Brain microvascular endothelial cell (primary cell): ENCODE measurements at regions not wholly inside any gene's neighbourhood (a gene's known extent, or its start where the extent isn't known, plus 50 kb on each side); places are given as distances from the start of the nearest gene placed in this dataset.
A peak's percentile ranks its signal among the peaks of the same experiment; 100 is the strongest.

ENCODE experiments used
- DNase-seq: peaks from one replicate; pipeline ENCODE4 v3.0.0-alpha.2; 2020
- H3K27ac ChIP-seq: fragments of 250-450 bp; sonication (Bioruptor Pico); 2 replicates; pipeline ENCODE4 v1.5.1; 2020; ENCODE audit warnings: mild to moderate bottlenecking, moderate library complexity
- H3K27me3 ChIP-seq: fragments of 250-450 bp; sonication (Bioruptor Pico); replicated peaks from 2 replicates; pipeline ENCODE4 v1.5.1; 2020; ENCODE audit warnings: mild to moderate bottlenecking
- H3K36me3 ChIP-seq: fragments of 250-450 bp; sonication (Bioruptor Pico); replicated peaks from 2 replicates; pipeline ENCODE4 v1.5.1; 2020; ENCODE audit warnings: mild to moderate bottlenecking
- H3K4me3 ChIP-seq: 2 replicates; pipeline ENCODE4 v1.5.1; 2011; ENCODE audit warnings: low read depth, mild to moderate bottlenecking, control low read depth, low read length, moderate library complexity
- in situ Hi-C: cut with HindIII; loops from 2 replicates; pipeline ENCODE4 v1.10.0; 2017; ENCODE audit warnings: low sequenced_read_pairs, low pct_ligation_motif_present
- TF ChIP-seq, protein P1 (sequence below): IDR thresholded peaks from 2 replicates; pipeline ENCODE4 v1.5.1; 2011; ENCODE audit warnings: low read depth, mild to moderate bottlenecking, moderate library complexity, low read length, control low read depth, inconsistent platforms; ENCODE audit errors: missing control alignments

DNA sequence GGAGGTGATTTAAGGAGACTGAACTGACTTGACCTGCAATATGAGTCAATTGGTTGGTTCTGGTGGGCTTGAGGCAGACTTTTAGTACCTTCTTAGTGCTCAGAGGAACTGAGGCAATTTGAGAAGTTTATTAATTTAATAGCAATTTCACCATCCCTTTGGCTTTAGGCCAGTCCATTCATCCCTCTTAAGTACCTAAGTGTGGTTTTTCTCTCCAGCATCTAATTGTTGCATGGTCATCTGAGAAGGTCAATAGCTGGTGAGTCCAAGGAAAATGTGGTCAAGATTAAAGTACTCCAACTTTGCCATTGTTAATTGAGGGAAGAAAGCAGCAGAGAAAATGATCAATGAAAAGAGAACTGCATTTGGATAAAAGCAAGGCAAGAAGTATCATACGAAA is 115.4 kb upstream of the DYRK2 start:
- Histone ChIP-seq H3K27me3 (no peaks in the 10 kb centered on the region), H3K36me3 (no peaks in the 10 kb centered on the region), H3K4me3 (no peak overlapping the region), H3K27ac (no peak overlapping the region)
- in situ Hi-C loops = no loop called here
- TF ChIP-seq, protein P1, sequence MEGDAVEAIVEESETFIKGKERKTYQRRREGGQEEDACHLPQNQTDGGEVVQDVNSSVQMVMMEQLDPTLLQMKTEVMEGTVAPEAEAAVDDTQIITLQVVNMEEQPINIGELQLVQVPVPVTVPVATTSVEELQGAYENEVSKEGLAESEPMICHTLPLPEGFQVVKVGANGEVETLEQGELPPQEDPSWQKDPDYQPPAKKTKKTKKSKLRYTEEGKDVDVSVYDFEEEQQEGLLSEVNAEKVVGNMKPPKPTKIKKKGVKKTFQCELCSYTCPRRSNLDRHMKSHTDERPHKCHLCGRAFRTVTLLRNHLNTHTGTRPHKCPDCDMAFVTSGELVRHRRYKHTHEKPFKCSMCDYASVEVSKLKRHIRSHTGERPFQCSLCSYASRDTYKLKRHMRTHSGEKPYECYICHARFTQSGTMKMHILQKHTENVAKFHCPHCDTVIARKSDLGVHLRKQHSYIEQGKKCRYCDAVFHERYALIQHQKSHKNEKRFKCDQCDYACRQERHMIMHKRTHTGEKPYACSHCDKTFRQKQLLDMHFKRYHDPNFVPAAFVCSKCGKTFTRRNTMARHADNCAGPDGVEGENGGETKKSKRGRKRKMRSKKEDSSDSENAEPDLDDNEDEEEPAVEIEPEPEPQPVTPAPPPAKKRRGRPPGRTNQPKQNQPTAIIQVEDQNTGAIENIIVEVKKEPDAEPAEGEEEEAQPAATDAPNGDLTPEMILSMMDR = no peak
- DNase-seq = no peak

DNA sequence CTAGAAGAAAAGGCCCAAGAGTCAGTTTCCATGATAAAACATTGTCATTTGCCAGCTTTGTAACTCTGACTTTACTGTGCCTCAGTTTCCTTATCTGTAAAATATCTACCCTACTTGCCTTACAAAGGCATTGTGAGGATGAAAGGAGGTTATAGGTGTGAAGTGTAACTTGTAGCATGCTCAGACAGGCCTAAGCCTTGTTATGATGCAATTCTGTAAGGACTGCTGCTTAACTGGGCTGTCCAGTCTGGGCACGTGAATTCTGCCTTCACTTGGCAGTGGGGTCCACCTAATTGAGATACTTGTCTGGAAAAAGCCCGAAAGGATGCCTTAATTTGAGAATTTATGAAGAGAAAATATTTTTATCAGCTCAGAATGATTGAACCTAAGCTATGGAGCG is 114.5 kb upstream of the DYRK2 start:
- H3K36me3 ChIP-seq = no peaks in the 10 kb centered on the region
- H3K27me3 ChIP-seq = no peaks in the 10 kb centered on the region
- H3K4me3 ChIP-seq = no peak overlapping the region
- DNase-seq = no peak
- in situ Hi-C loops = no loop called here
- H3K27ac ChIP-seq = peak overlapping the region; percentile 26
- TF ChIP-seq, protein P1 = no peak

DNA sequence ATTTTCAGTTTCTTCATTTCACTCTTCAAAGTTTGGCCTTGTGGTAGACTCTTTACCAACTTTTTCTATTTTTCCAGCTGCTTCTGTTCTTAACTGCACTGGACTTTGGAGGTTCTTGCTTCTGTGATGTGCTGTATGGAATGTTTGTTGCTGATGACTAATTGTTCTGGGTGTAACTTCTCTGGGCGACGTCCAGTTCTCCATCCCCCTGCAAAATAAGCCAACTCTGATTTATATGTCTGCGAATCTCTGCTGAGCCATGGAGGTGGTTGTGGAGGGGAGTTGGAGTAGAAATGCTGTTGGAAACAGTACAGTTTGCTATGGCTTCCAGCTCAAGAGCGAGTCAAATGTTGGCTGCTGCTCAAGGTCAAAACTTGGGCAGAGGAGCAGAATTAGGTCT is 113.9 kb upstream of the DYRK2 start:
- peak; percentile 88 for DNase-seq
- in situ Hi-C loops = no loop called here
- H3K36me3 ChIP-seq = no peaks in the 10 kb centered on the region
- H3K27ac ChIP-seq = peak overlapping the region; percentile 26
- no peak overlapping the region for H3K4me3 ChIP-seq
- TF ChIP-seq, protein P1 = no peak
- no peaks in the 10 kb centered on the region for H3K27me3 ChIP-seq

DNA sequence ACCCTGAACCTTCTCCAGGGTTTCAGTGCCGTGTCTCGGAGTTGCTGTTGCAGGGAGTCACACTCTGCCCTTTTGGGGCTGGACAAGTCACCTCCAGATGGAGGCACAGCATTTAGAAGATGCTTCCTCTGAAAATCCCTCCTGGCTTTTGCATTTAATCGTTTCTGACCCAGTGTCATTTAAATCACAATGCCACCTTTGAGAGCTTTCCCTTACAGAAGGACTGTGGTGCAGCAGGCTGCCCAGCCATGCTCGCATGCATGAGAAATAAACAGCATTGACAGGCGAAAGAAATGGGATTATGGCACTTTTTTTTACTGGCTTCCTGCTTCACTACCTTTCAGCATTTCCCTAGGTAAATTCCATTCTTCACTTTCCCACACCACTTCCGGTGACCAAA is 113.4 kb upstream of the DYRK2 start:
- in situ Hi-C loops = no loop called here
- no peak overlapping the region for H3K27ac ChIP-seq
- no peak overlapping the region for H3K4me3 ChIP-seq
- no peak for DNase-seq
- no peaks in the 10 kb centered on the region for H3K36me3 ChIP-seq
- TF ChIP-seq, protein P1 = no peak
- no peaks in the 10 kb centered on the region for H3K27me3 ChIP-seq

DNA sequence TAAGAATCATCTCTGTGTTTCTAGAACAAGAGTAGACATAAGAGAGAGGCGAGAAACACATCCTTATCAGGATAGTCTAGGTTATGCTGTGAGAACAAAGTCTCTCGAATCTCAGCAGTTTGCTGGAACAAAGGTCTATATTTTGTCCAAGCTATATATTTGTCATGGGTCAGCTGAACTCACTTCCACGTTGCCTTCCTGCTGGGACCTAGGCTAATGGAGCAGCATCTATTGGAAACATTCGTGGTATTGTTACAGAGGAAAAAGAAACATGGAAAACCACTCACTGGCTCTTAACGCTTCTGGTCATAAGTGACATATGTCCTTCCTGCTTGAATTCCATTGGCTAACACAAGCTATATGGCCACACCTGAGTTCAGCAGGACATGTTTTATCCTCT is 112.6 kb upstream of the DYRK2 start:
- TF ChIP-seq, protein P1 = no peak
- H3K4me3 ChIP-seq = no peak overlapping the region
- no peaks in the 10 kb centered on the region for H3K27me3 ChIP-seq
- H3K36me3 ChIP-seq = no peaks in the 10 kb centered on the region
- no peak overlapping the region for H3K27ac ChIP-seq
- in situ Hi-C loops = no loop called here
- no peak for DNase-seq

DNA sequence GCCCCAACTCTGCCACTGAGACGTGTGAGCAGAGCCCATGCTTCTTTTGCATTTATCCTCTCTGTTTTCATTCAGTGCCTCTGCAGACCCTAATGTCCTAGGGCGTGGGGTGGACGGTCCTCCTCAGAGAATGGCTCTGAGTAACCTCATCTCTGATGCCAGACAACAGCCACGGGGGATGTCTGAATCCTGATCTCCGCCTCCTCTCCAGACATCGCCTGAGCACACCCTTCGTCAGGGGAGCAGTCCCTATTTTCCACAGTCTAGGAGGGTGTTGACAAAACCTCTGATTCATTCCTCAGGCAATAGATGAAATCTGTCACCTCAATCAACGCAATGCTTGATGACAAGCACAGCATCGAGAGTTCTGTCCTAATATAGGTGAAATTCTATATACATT is 109.2 kb upstream of the DYRK2 start:
- H3K27ac ChIP-seq = no peak overlapping the region
- TF ChIP-seq, protein P1 = no peak
- DNase-seq = no peak
- no peak overlapping the region for H3K4me3 ChIP-seq
- H3K36me3 ChIP-seq = no peaks in the 10 kb centered on the region
- no peaks in the 10 kb centered on the region for H3K27me3 ChIP-seq
- in situ Hi-C loops = no loop called here
